Stimulated activated CD4-positive, alpha-beta T cell treated with anti-CD3 and anti-CD28 coated beads, Interleukin-15, amount 100 ng/mL, for 1 hour (primary cell): ENCODE measurements at regions not wholly inside any gene's neighbourhood (a gene's known extent, or its start where the extent isn't known, plus 50 kb on each side); places are given as distances from the start of the nearest gene placed in this dataset.

ENCODE experiments used
- DNase-seq, 2 donors: peaks; one replicate each; pipeline ENCODE4 v3.0.0-alpha.2; 2020; ENCODE audit warnings: low read depth in 1 of 2, low spot score in 1 of 2

DNA sequence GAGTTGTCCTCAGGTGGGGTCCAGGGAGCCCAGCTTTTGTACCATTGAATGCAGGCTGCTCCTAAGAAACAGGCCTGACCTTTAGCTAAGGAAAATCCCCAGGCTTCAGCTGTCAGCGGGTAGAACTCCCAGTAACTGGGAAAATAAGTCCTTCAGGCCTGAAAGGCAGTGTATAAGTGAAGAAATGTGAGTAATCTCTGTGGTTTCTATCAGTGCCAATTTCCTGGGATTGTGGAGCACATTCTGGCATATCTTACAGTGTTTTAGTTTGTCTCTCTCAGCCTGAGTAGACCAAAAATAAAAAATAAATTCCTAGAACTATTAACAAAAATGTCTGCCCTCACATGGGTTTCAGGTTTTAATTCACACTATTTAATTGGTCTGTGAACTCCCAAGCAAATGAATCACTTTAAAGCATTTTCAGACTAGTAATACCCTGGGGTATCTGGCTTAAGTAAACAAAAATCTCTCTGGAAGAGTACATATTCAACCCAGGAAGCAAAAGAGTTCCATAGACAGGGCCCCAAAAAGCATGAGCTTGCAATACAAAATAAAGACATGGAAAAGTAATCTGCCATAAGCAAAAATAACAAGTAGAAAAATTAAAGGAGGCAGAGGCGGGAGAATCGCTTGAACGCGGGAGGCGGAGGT lies 566.2 kb upstream of the NOX3 start:
- no peak for DNase-seq

DNA sequence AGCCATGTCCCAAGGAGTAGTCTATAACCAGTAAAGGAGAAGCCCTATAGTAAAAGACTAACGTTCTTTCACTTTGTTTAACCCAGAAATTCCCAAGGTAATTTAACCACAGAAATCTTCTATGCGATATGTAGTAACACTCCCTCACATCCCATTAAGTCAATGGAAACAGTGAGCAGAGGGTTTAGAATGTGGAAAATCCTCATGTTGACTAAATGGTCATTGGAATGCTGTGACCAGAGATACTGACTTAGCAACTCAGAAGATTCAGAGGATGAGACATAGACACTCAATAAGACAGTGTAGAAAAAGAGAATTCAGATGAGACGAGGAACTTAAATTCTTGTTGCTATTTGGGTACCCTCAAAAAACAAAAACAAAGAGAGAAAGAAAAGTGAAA lies 562.2 kb upstream of the NOX3 start:
- DNase-seq, result no peak

DNA sequence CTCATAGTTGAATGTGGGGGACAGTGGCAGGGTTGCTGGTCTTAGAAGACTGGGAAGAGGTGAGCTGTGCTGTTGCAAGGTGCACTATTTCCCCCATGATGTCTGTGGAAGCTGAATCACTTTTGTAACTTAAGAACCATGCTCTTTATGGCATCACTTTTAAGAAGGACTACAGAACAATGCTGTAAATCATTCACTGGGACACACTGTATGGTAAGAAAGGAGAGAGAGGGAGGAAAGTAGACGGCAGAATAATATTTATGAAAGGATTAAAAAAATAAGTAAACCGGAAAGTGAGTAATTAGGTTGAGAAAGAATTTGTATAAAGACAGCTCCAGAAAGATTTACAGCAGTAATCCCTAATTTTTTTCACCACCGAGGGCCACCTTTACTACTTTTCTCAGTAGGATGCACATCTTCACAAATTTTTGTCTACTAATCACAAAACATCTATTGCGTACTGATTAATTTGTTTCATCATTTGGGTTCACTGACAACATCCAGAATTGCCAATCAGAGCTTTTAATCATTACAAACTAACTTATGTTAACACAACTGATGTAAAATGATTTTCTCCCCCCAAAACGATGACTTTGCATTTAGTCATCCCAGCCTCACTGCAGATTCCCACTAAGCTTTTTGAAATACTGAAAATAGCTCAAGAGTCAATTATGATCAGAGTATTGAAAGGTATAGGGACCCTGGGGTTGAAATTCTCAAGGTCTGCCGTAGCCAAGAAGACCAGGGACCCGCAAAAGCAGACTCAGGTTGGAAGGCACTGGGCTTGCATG lies 560.7 kb upstream of the NOX3 start:
- DNase-seq, result no peak

DNA sequence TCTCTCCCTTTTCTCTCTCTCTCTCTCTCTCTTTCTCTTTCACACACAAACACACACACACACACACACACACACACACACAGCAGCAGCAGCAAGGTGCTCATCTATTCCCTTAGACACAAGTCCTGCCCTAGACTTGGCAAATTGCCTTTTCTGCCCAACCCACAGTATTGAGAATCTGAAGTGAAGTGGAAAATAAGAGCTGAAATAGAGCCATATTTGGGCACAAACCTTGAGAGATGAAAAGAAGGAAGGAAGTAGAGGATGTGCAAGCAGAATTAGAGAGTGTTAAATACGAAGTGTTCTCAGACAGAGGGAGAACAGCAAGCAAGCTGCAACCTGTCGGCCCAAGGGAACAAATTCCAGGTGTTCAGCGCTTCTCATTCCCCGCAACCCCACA lies 557.5 kb upstream of the NOX3 start:
- DNase-seq, result no peak

- no peak for DNase-seq
Measured at GRCh38 chr6:156009656-156010055, 554.0 kb upstream of the NOX3 start.

GRCh38 chr6:156004796-156005195 lies 549.2 kb upstream of the NOX3 start:
- no peak for DNase-seq

DNA sequence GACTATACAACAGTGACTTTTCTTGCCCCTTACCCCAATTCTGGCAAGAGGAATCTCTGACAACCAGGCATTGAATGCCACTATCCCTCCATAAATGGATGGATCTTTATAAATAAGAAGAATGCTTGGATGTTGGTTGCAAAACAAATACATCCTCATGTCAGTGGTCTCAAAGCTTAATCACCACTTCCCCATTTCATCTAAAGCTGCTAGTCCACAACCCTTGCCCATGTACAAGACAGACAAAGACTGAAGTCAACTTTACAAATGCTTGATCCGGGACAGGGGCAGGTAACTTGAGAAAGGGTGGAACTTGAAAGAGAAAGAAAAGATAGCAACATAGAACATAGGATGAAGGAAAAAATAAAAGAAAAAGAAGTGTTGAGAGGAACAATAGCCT lies 540.5 kb upstream of the NOX3 start:
- no peak for DNase-seq

- no peak for DNase-seq
Measured at GRCh38 chr6:155995281-155995680, 539.6 kb upstream of the NOX3 start.

DNA sequence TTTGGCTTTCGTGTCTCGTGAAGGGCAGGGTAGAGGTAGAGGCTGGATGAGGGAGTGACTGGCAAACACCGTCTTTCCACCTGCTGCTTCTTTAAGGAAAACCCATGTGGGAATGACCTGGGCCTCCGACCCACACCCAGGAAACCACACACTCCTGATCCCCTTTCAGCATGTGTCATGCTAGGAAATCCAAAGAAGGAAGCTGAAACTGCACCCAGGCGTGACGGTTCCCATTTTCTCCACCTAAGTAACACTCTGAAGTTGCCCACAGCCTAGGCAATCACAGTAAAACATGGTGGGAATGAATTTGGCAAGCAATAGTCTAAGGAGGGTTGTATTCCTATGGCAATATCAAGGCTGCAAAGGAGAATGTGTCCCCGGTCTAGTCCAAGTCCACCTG lies 538.4 kb upstream of the NOX3 start:
- no peak for DNase-seq

GRCh38 chr6:155993240-155993639 lies 537.6 kb upstream of the NOX3 start:
- no peak for DNase-seq

GRCh38 chr6:155985660-155986138 lies 530.1 kb upstream of the NOX3 start:
- DNase-seq, result no peak

- DNase-seq, result no peak
Measured at GRCh38 chr6:155980768-155981079, 525.1 kb upstream of the NOX3 start.

- DNase-seq, result no peak
Measured at GRCh38 chr6:155980014-155980767, 524.6 kb upstream of the NOX3 start.

- no peak for DNase-seq
Measured at GRCh38 chr6:155975506-155975905, 519.9 kb upstream of the NOX3 start.

GRCh38 chr6:155974811-155975323 lies 519.2 kb upstream of the NOX3 start:
- DNase-seq, result no peak

- no peak for DNase-seq
Measured at GRCh38 chr6:155974359-155974758, 518.7 kb upstream of the NOX3 start.

DNA sequence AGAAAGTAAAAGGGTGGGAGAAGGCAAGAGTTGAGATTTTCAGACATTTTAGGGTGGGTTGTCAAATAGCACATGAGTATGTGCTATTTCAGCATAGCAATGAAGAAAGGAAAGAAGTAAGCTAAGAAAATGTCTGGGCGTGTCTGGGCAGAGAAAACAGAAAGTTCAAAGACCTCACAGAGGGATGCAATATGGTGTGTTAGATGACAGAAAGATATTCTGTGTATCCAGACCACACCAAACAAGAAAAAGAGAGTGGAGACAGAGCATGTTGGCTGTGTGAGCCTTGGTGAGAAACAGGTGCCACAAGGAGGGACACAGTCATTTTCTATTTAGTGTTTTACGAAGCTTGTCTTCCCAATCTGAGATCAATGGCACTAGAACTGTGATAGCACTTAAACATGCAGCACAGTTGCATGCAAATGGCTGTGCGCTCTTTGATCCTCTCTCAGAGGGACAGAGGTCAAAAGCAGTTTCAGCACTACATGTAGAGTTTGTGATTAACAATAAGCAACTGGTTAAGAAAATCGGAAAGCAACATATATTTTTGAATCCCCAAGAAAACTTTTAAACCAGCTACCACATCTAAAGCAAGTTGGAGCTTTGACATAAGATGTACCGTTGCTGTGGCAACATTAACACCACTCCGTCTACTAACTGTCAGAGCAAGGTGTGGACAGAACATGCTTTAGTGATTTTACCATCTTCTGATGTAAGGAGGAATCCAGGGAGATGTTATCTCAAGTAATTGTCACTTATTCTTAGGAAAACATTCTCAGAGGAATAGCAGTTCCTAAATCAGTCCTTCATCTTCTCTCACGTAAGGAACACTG lies 515.5 kb upstream of the NOX3 start:
- DNase-seq, result no peak

GRCh38 chr6:155970472-155970871 lies 514.8 kb upstream of the NOX3 start:
- DNase-seq, result no peak

- DNase-seq, result no peak
Measured at GRCh38 chr6:155968921-155969320, 513.3 kb upstream of the NOX3 start.

GRCh38 chr6:155967322-155967721 lies 511.7 kb upstream of the NOX3 start:
- no peak for DNase-seq

GRCh38 chr6:155964544-155964943 lies 508.9 kb upstream of the NOX3 start:
- no peak for DNase-seq
